NCI-H460 (cell line): ENCODE measurements at regions not wholly inside any gene's neighbourhood (a gene's known extent, or its start where the extent isn't known, plus 50 kb on each side); places are given as distances from the start of the nearest gene placed in this dataset.

Experiments used
- DNase-seq: peaks from one replicate; pipeline ENCODE4 v3.0.0-alpha.2; 2016; ENCODE audit warnings: low read depth; ENCODE audit errors: extremely low read depth

DNA sequence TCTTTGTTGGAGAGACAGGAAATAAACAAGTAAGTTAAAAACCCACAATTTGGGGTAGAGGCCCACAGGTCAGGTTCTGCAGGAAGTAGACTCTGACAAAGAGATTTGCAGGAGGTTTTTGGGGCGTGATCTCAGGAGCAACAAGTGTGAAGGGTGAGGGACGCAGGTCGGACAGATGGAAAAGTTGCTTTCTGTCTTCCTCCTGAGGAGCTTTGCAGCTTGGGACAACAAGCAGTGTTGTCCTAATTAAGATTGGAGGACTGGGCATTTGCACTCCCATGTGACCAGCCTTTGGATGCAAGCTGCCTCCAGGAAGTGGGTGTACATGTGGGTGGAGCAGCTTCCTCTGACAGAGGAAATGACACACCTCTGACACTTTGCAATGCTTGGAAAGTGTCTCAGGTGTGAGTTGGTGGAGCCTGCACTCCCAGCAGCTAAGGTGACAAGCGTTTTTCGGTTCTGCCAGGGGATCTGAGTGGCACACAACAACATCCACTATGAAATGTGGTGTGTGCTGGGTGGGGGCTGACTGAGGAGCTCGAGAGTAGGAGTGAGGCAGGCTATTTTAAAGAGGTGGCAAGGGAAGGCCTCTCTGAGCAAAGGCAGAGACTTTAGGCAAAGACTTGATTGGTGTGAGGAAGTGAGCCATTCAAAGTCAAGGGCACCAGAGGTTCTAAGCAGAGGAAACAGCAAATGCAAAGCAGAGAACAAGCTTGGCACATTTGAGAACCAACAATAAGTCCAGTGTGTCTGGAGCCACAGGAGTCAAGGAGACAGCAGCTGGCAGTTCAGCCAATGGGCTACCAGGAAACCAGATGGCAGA lies 339.8 kb upstream of the GATB start:
- no peak for DNase-seq

DNA sequence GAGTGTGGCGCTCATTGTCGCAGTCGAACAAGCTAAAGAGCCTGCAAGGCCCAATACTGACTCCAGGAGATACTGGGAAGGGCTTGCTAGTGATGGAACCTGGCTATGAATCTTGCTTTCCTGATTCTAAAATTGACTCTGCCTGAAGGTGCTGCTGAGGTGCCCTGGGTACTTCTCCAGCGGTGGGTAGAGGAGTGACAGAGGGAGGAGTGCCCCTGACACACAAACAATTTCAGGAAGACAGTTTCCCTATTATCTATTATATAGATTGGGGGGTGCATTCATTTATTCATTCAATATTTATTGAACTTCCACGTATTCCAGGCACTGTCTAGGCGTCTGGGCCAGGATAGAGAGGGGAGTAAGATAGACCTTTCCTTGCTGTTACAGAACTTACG lies 339.2 kb upstream of the GATB start:
- no peak for DNase-seq

DNA sequence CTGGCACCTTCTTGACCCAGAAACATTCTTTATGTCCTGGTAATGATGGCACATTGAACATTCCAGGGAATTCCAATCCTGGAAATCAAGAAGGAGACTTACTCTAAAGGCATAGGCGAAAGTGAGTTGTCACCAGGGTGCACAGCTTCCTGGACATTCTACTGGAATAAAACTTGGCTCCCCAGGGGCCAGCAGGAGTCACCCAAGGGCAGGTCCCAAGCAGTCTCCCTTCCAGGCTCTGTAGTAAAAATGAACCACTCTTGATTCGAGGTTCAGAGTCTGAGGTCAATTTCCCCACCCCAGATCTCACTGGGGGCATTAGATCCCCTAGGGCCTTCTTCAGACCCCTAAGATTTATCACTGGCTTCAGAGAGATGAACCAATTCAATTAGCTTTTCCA lies 338.7 kb upstream of the GATB start:
- DNase-seq = no peak

DNA sequence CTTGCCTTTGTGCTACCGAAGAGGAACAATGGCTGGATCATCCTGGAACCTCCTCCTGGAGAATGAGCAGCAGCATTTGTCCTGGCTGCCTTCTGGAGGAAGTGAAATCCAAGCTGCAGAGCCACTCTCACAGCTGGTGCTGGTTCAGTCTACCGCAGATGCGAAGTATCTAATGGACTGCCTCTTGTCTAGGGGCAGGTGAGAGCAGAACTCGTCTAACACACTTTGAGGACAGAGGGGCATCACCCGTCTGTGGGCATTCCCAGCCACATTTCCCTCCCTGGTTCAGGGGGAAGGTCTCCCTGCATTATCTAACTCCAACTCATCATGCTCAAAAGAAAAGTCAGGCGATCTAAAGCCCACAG lies 338.2 kb upstream of the GATB start:
- no peak for DNase-seq

DNA sequence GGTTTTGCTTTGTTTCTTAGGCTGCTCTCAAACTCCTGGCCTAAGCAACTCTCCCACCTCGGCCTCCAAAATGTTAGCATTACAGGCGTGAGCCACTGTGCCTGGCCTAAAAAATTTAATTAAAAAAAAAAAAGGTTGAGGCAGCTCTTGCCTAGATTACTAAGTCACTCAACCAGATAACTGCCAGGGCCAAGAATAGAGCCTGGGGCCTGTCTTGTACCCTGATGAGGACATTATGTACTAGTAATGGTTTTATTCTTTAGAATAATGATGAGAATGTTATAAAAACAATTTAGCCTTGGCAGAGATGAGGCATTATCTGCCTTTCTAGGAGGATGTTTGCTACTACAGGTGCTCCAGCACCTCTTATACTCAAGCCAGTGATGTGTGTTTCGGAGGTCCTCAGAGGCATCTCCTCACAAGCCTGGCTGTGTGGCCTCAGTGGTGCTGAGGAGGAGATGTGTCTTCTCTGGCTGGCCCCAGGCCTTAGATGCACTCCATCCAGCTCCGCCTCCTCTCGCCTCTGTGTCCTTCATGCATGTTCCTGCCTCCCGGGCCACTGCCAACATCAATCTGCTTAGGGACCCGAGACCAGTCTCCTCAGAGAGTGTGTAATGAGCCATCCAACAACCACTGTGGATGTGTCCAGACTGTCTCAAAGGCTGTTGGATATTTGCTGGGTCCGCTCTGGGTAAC lies 337.7 kb upstream of the GATB start:
- no peak for DNase-seq

DNA sequence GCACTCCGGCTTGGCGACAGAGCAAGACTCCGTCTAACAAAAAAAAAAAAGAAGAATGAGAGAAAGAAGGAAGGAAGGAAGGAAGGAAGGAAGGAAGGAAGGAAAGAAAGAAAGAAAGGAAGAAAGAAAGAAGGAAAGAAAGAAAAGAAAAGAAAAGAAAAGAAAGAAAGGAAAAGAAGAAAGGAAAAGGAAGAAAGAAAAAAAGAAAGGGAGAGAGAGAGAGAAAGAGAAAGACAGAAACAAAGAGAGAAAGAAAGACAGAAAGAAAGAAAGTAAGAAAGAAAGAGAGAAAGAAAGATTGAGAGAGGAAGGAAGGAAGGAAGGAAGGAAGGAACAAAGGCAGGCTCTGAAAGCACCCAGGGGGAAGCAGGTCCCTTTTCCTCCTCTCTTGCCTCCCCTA lies 336.6 kb upstream of the GATB start:
- no peak for DNase-seq

DNA sequence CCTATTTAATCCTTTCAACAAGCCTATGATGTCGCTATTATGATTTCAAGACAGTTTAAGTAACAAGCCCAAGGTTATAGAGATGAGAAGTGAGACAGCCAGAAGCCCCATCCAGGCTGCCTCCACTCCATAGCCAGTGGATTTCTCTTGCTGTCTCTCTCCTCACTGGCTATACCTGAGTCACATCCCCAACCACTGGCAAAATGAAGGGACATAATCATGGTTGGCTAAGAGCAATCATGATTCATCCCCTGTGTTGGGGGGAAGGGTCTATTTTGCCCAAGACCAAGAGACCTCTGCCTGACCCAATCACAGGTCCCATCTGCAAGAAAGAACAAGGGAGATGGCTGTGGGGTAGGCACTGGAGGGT lies 334.9 kb upstream of the GATB start:
- DNase-seq = no peak

DNA sequence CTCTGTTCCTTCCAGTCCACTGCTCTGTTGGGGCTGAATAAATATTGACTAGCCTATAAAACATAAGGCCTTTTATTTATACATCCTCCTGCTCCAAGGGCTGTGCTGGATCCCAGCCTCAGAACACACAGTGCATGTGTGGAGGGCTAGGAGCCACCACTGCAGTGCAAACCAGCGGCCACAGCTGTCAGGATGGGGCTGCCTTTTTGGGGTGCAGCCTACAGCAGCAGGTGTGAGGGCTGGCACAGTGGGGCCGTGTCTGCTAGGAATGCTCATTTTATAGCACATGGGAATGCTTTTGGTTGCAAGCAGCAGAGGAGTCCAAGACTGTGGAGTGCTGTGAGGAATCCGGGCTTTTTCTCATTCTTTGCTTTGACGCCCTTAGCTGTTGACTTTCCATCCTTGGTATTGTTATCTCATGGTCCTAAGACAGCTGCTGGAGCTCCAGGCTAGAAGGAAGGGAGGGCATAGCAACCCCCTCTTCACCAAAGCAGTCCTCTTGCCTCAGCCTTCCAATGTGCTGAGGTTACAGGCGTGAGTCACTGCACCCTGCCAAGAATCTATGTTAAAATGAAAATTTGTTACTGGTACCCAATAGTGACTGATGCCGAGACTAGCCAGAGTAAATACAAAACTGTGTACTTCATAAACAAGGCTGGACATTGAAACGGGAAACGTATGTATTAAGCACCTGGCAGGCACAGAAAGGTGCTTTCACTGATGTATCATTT lies 334.3 kb upstream of the GATB start:
- DNase-seq = no peak

DNA sequence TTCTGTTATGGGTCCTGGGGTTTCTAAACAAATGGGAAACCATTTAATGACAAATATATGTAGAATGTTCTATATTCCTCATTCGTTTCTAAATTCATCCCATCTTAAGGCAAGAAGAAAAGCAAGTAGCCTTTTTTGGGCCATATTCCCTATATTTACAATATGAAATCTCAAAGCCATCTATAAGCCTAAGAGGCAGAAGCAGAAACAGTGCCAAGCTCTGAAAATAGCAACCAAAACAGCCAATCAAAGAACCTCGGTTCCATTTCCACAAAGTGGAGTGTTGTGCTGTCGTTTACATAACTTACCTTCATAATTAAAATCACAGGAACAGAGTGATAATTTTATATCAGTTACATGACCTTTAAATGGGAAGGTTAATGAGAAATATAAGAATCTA lies 330.6 kb upstream of the GATB start:
- DNase-seq = no peak

DNA sequence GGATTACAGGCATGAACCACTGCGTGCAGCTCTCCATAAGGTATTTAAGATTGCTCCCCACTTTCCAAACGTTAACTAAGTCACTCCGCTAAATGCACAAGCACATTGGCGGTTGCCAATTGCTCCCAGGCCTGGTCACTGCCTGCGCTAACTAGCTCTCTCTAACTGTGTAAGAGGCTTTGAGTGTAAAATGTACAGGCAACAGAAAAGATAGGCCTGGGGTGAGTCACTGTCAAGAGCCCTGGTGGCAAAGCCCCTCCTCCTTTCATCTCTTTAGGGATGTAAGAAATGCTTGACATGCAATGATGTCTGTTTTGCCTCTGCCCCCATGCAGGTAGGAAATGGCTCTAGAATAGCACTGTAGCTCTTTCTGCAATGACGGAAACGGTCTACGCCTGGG lies 329.7 kb upstream of the GATB start:
- DNase-seq = no peak

DNA sequence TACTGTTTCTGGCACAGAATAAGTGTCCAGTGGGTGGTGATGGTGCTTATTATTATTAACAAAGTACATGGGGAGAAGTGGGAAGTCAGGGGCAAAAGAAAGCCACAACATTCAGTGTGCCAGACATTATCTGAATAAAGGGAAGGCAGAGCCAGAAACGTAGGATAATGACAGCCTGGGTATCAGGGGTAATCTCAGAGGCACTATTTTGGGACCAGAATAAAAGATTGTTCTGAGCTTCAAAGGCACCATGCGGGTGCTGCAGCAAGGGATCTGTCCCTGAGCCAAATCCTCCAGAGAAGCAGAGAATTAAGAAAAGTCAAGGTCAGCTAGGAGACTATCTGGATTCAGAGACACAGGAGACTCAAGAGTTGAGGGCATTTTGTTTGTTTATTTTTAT lies 328.8 kb upstream of the GATB start:
- no peak for DNase-seq

DNA sequence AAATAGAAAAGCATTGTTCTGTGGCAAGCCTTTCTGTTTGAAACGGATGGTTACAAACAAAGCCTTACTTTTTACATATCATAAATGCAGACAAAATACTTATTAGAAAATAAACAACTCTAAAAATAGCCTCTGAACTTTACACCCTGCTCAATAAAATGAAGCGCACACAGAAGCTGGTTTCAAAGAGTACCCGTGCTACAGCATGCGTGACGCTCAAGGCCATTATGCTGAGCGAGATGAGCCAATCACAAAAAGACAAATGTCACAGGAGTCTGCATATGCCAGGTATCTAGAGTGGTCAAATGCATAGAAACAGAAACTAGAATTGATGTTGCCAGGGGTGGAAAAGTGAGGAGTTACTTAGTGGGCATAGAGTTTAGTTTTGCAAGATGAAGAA lies 326.5 kb upstream of the GATB start:
- DNase-seq = no peak

DNA sequence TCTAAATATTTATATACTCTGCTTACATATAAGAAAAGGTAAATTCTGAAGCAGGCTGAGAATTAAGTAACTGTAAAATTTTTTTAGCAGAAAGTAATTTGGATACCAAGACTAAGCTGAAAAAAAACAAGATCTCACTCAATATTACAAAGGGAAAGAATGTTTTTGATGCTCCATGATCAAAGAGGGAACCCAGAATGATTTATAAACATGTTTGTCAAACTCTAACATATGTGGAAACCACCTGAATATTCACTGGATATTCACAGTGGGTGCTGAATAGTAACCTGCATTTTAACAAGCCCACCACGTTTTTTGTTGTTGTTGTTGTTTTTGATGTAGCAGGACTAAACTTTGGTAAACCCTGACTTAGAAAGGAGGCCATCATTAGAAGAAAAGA lies 324.9 kb upstream of the GATB start:
- no peak for DNase-seq

DNA sequence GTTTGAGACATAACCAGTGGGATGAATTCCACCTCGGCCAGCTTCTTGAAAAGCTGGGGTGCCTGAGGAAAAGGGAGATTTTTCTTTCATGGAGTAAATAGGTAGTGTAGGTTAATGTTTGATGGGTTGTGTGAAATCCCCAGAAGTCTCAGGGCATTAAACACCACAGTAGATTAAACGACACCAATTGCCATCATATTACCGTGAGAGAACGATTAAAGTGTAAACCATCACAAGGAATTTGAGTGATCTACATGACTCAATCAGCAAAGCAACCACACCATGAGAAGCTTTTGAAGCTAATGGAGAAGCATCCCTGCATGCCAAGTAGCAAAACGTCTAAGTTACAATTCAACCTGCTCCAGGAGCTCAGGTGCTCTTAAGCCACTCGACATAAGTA lies 322.5 kb upstream of the GATB start:
- no peak for DNase-seq

DNA sequence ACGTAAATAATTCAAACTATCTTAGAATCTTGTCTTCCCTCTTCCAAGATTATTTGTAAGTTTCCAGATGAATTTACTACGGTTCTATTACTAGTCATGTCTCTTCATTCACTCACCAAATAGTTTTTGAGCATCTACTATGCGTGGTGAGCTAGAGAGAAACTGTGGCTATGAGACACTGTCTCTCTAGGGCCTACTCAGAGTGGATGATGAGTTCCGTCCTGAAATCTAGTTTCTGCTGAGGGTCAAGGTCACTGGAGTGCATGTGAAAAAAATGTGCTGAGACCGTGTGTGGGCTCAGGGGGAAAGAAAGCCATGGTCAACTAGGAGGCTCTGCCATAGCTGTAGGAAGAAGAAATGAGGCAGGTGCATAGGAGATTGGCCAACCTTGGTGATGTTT lies 320.2 kb upstream of the GATB start:
- DNase-seq = no peak

DNA sequence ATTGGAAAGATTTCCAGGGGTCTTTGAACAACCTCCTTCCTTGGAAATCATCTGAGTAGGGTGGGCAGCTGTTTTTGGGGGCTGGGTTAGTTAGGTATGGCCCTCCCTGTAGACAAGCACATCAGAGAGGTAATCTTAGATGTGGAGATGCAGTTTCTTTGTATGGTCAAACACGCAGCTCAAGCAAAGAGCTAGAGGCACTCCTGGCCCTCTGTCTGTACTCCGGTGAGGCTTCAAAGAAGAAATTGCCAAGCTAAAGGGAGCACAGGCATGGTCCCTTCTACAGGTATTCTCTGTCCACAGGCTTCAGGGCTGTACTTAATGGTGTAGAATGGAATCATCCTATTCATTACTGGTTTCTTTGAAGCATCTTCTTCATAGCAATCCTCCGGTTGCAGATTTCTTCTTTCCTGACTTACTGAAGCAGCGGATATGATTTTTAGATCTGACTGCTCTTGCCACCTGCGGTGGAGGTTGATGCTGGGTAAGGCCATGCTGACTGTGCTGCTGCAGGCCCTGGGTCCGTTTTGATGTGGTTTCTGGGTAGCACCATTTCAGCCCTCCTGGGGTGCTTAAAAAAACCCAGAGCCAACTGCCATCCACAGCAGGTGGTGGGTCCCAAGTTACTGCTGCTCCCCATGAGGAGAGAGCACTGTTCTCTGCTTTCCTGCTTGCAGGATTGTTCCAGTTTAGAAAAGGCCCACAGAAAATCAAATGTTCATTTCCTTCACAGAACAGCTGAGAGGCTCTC lies 318.9 kb upstream of the GATB start:
- DNase-seq = no peak

DNA sequence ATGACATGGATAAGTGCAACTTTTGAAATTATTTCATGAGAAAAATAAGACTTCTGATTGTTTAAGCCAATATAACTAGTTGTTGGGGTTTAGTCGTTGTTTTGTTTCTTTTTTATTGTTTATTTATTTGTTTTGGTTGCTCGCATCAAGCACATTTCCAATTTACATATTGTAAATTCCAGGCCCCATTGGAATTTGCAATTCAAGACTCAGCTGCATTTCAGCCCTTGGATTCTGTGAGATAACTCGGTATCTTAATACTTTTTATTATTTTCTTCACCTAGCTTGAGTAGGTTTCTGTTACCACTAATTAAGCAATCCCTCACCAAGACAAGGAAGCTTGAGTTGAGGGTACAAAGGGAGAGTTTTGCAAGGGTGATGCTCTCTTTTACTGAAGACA lies 318.3 kb upstream of the GATB start:
- DNase-seq = no peak

DNA sequence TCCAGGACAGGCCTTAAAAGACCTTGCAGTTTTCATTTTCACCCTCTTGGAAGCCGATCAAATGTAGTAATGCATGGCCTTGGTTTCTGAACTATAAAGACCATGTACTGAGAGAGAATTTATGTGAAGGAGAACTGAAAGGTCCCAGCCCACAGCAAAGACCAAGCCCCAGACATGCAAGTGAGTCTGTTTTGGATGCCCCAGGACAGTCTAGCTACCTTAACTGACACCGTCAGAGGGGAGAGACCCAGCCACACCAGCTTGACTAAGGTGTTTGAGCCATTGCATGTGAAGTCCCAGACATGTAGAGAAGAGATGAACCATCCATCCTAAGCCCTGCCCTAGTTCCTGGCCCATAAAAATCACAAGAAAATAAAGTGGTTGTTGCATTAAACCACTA lies 316.8 kb upstream of the GATB start:
- no peak for DNase-seq

DNA sequence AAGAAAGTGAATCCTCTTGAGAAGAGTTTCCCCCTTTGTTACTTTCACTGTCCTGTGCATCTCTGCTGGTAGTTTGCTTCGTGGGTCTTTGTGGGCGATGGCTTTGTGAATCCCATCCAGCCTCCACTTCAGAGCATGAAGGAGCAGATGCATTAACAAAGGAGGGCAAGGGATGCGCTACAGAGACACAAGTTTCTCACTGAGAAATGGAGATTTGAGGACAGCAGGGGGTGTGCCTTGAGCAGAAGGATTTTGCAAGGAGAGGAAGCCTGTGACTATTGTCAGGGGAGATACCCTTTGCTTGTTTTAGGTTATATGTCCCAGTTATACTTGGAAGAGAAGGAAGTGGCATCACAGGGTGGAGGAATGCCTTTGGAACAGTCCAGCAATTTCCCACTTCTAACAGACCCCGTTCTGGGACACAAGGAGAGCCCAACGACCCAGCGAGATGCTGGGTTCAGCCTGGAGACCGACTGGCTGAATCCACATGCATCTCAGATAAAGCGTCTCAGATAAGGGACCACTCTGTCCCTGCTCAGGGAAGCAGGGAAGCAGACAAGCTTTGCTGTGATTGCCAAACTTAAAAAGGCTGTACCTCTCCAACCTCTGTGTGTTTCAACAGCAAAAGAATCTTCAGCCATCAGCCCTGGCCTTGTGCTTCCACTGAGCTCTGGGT lies 314.6 kb upstream of the GATB start:
- no peak for DNase-seq

DNA sequence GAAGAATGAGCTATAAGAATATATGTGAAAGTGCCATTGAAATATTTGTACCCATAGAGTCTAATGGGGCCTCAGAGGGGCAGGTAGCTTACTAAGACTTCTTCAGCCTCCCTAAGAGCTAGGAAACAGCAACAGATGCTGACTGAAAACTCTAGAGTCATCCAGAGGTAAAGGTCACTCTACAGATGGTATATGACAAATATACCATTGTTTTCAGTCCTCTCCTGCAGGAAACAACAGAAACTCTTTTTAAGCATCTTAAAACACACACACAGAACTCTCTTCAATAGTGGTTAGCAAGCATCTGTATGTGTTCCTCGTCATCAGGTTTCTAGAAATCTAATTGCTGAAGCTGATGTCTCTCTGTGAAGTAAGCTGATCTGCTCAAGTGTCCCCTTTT lies 313.8 kb upstream of the GATB start:
- no peak for DNase-seq

DNA sequence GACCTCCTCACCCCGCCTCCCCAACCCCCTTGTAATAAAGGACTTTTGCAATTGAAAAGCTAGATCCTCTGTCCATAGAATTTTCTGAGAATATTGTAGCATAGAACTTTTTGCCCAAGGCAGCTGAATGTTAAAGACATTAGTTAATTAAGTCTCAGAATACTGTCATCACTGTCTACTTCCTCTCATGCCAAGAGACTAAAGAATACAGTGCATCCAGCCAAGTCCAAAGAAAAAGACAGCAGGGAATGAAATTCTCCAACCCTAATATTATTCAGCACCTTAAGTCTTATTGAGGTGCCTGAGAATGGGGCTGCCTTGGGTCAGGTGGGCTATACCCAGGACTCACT lies 313.3 kb upstream of the GATB start:
- DNase-seq = no peak
